ENCODE measurements at regions not wholly inside any gene's neighbourhood (a gene's known extent, or its start where the extent isn't known, plus 50 kb on each side); places are given as distances from the start of the nearest gene placed in this dataset.
"Not testable (repeated sequence)": the region's sequence is repeated elsewhere in the genome, so short reads cannot be mapped to it uniquely, and the experiment has no call there.

DNA sequence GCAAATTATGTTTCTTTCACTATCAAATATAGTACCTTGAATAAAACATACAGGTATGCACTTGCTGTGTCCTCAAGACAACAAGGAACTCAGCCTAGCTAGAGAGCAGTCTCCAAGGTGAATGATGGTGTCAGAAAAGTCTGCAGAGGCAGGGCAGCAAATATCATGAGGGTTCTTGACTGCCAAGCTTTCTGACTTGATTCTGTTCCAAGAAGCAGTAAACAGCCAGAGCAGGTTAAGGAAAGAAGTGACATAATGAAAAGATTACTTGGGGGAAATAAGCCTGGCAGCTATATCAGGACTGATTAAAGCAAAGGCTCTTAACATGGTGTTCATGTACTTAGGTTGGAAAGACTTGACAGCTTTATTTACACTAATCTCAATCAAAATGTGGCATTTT, 192.2 kb upstream of the GADL1 start:
- intact Hi-C loops (cut with micrococcal nuclease): no loop called here
- DNase-seq: no peak
- no peak for ATAC-seq

DNA sequence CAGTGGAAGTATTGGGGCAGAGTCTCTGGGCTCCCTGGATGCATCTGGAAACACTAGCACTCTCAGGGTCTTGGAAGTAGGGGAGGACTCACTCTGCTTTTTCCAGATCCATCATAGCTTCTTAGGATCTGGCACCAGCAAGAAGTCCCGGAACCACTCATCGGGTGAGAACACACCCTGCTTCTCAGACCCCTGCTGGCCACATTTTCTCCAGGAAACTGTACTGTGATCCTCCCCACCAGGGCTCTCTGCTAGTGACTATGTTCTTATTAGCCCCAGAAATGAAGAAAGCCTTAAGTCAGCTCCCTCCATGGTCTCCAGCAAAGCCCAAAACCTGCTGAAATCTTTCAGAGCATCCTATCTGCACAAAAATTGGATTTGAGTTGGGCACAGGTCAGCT, 197.3 kb upstream of the GADL1 start:
- ATAC-seq (no peak), DNase-seq (no peak)
- intact Hi-C loops (cut with micrococcal nuclease): no loop called here

DNA sequence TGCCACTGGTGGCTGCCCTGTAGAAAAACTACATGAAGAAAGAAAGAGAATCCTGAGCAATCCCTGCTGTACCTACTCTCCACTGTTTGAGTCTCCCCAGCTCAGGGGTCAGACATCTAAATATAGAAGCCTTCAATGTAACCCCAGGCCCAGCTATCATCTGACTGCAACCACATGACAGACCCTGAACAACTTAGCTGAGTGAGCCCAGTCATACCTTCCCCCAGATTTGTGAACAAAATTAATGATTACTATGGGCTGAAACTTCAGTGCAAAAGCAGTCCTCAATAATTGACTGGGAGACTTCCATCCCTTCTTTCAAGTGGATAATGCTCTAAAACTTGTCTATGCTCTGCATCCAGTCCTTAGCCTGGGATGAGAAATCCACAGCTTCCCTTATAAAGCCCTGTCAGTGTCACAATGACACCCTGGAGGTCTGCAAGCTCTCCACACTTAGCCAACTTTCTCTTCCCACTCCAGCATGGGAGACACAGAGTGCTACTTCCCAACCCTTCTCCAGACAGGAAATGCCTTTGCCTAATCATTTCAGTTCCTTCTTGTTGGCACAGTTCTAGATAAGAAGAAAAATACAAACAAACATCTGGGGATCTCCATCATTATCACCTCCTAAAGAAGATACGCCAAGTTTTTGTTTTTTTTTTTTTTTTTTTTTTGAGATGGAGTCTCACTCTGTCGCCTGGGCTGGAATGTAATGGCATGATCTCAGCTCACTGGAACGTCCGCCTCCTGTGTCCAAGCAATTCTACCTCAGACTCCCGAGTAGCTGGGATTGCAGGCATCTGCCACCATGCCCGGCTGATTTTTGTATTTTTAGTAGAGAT, 198.5 kb upstream of the GADL1 start:
- intact Hi-C loops (cut with micrococcal nuclease): no loop called here
- peak; percentile 84 for ATAC-seq
- DNase-seq: peak; percentile 23

DNA sequence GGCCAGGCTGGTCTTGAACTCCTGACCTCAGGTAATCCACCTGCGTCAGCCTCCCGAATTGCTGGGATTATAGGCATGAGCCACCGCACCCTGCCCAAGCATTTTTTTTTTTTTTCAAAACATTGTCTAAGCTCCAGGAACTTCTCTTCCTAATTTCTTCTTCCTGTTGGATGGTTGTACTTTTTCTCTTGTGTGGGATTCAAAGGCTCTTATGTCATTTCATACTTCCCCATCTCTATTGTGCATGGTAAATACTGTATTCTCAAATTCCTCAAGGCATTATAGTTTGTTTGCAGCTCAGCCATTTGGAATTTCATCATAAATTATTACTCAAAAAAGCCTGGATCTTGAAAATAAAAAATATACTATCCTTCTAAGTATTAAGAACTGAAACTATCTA, 199.1 kb upstream of the GADL1 start:
- intact Hi-C loops (cut with micrococcal nuclease): no loop called here
- DNase-seq (no peak), ATAC-seq (peak; percentile 26)

DNA sequence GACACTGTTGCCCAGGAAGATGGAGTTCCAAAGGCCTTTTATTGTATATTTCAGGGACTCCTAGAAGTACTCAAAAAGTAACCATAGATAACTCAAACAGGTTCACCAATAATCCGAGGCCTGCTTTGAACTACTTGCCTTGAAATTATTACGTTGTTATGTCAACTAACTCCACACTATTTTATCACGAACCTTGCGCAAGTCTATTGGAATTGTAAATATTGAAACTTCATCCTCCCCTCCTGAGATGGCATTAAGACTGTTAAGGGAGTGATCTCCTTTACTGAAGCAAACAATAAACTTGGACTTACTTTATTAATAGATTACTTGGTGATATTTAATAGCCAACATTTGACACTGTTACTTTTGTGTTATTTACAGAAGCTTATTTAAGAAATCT, 199.6 kb upstream of the GADL1 start:
- no peak for DNase-seq
- intact Hi-C loops (cut with micrococcal nuclease): no loop called here
- ATAC-seq: no peak

DNA sequence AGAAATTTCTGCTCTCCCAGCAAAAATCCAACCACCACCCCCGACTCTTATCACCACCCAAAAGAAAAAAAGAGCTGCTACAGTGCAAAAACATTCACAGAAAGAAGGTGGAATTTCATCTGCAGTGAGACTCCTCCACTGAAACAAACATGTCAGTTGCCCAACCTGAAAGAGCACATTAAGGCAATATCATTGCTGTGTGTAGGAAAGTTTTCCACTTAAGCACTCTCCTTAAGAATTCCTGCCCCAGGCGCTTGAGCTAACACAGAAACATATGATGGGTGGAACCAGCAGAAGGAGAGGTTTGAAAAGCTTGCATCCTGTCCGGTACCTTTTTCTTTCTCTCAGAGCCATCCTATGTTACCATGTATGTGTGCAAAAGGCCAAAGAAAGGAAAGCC, 200.8 kb upstream of the GADL1 start:
- DNase-seq: no peak
- intact Hi-C loops (cut with micrococcal nuclease): no loop called here

DNA sequence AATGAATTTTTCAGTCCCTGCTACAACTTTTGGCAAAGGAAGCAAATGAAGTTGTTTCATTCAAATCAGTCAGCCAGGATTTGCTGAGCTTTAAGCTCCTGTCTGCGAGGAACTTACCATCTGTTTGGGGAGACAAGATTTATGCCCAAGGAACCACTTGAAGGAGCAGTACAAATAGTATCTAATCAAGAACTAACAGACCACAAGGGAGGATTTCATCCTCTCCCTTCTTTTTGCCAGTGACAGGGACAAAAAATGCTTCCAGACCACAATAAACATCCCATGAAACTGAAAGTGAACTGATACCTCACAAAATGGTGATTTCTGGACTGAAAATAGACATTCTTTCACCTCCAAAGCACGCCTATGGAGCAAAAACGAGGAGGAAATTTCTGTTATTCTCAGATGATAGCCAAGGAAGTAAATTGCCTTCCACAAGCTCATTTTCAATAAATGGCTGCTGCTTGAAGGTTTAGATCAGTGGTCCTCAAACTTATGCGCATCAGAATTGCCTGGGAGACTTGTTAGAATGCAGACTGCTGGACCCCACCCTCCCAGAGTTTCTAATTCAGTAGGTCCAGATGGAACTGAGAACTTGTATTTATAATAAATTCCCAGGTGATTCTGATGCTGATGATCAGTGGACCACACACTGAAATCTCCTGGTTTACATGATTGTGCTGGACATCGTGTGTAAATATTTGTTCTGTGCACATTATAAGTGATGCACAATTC, 202.4 kb upstream of the GADL1 start:
- DNase-seq: no peak
- ATAC-seq: no peak
- intact Hi-C loops (cut with micrococcal nuclease): no loop called here

More for the DNA sequence above, 200.8 kb upstream of the GADL1 start:
- ATAC-seq: no peak

DNA sequence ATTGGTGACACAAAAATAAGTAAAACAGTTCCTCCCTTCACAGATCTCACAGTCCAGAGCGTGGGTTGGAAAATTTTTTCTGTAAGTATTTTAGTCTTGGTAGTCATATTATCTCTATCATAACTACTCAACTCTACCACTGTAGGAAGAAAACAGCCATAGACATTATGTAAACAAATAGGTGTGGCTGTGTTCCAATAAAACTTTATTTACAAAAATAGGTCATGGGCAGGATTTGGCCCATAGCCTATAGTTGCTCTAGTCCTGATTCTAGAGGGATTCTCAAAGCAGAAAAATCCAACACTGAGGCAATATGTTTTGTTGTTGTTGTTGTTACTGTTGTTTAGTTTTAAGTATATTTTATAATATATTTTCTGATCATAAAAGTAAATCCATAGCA, 206.1 kb upstream of the GADL1 start:
- DNase-seq (no peak), ATAC-seq (no peak)
- intact Hi-C loops (cut with micrococcal nuclease): no loop called here

DNA sequence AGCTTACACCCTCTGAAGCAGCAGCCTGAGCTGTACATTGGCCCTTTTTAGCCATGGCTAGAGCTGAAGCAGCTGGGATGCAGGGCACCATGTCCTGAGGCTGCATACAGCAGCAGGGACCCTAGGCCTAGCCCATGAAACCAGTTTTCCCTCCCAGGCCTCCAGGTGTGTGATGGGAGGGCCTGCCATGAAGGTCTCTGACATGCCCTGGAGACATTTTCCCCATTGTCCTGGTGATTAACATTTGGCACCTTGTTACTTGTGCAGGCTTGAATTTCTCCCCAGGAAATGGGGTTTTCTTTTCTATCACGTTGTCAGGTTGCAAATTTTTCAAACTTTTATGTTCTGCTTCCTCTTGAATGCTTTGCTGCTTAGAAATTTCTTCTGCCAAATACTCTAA, 206.8 kb upstream of the GADL1 start:
- intact Hi-C loops (cut with micrococcal nuclease); DNase-seq; ATAC-seq: not testable (repeated sequence)

DNA sequence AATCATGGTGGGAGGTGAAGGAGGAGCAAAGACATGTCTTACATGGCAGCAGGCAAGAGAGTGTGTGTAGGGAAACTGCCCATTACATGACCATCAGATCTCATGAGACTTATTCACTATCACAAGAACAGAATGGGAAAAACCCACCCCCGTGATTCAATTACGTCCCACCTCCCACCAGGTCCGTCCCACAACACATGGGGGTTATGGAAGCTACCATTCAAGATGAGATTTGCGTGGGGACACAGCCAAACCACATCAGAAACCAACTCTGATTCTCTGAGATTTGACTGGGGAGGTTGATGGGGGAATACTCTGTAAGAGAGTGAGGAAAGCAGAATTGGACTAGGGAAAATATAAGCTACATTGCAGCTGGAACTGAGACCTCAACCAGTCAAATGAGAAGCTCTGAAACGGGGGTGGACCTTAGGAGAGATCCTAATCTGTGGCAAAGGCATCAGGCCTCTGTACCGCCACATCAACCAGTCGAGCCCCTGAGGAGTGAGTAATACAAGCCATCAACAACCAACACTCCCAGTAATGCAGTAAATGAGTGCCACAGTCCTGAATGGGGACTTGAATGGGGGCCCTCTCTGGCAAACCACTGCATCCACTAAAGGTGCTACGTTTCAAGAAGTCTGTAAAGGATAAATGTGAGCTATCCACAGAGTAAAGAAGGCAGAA, 207.9 kb upstream of the GADL1 start:
- intact Hi-C loops (cut with micrococcal nuclease): no loop called here
- DNase-seq (no peak), ATAC-seq (no peak)

DNA sequence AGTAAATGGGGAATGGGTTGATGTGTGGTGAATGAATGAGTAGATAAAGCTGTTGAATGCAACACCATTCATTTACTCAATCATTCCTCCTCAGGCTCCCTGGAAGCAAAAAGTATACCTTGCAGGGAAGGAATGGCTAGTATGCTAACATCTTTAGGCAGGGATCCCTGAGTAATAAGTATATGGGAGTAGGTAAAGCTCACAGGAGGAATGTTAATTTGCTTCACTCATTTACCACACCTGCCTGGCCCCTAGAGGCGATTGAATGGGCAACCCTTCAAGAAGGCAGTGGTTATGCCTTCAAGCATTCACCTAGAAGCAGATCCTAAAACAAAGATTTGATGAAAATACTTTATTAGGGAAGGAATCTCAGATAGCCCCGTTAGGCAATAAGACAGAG, 208.7 kb upstream of the GADL1 start:
- ATAC-seq: no peak
- intact Hi-C loops (cut with micrococcal nuclease): no loop called here

DNA sequence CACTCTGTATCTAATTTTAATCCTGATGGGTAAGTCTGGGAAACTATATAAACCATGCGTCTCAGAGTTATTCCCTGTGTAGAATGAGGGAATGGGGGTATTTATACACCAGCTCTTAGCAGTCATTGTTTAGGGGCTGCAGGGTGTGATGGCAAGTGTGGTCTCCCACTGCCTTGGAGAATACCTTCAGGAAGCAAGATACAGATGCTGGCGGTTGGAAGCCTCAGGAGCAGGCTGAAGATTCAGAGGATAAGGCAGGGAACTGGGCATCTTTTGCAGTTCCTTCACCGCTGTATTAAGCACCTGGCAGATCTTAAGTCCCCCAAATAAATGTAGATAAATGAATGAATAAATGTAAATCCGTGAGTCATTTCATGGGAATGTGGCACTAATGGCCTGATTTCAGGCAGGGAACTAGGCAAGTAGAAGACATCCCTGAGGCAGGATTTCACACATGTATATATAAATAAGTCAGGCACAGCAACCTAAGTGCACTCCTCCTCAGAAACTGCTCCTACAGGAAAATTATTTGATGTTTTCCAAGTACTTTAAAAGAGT, 209.2 kb upstream of the GADL1 start:
- intact Hi-C loops (cut with micrococcal nuclease): no loop called here
- no peak for DNase-seq
- no peak for ATAC-seq

More for the DNA sequence above, 208.7 kb upstream of the GADL1 start:
- no peak for DNase-seq

DNA sequence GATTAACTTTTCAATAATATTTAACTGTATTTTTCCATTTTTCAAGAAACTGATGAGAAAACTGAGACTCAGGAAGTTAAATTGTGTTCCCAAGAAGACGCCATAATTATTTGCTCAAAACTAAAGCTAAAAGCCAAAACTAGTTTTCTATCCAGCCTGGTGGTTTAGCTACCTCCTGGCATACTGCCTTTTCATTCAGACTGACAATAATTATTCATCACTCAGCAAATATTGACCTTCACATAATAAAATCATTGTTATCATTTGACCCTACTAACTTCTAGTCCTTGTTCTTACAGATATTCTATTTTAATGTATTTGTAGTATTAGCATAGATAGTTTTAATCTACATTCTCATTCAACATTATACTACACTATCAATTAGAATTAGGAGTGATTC, 210.6 kb upstream of the GADL1 start:
- intact Hi-C loops (cut with micrococcal nuclease): no loop called here
- ATAC-seq (no peak), DNase-seq (no peak)

DNA sequence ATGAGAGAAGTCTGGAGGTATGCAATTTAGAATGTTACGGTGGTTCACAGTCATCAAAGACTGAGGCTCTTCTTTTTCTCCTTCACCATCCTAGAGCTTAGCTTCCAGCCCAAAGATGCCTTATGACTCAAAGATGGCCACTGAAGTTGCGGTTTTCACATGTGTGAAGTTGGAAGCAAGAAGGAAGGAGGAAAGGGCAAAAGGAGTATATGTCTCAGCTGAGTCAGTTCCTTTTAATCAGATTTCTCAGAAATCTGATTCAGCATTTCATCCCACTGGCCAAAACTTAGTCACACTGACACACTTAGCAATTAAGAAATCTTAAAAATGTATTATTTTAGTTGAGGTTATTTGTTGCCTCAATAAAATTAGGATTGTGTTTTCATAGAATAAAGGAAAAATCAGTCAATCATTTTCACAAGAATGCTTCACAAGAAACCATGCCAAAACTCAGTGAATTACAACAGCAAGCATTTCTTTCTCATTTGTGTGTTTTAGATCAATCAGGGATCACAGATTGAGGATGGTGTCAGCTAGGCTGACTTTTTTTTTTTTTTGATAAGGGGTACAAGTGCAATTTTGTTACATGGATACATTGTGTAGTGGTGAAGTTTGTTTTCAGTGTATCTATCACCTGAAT, 211.1 kb upstream of the GADL1 start:
- DNase-seq (no peak), ATAC-seq (no peak)
- intact Hi-C loops (cut with micrococcal nuclease): no loop called here

DNA sequence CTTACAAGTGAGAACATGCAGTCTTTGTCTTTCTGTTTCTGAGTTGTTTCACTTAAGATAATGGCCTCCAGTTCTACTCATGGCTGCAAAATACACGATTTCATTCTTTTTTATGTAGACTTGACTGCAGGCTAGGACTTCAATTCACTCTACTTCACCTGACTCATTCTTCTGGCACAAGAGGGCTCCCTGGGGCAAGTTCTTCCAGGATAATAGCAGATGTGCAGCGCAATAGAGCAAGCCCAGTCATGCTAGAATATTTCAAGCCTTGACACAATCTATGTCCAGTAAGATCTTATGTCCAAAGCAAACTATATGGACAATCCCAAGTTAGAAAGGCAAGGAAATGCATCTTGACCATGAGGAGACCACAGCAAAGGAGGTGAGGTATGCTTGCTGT, 211.7 kb upstream of the GADL1 start:
- no peak for ATAC-seq
- intact Hi-C loops (cut with micrococcal nuclease): no loop called here
- DNase-seq: no peak

DNA sequence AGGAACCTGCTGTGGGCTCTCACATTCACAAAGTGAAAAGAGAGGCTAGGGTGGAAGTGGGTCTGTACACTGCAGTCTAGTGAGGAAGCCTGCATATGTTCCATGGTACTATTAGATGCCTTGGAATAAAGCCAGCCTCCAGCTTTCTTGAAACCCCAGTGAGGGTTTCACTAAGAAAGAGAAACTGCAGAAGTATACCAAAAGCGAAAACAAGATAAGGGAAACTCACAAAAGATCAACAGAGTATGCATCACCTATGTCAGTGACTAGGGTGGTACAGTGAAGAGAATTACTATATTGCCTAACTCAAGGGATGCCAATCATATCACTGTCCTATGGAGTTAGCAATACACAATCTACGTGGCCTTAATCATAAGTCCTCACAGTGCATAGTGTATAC, 212.5 kb upstream of the GADL1 start:
- DNase-seq (no peak), ATAC-seq (no peak)
- intact Hi-C loops (cut with micrococcal nuclease): no loop called here

DNA sequence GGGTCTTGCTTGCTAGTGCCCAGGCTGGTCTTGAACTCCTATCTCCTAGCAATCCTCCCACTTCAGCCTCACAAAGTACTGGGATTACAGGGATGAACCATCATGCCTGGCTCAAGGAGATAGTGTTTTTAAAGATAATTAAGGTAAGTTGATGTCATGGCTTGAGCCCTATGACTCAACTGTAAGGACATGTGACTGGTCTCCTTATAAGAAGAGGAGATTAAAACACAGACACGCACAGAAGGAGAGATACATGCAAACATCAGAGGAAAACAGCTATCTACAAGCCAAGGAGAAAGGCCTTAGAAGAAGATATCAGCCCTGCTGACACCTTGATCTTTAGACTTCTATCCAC, 220.4 kb upstream of the GADL1 start:
- intact Hi-C loops (cut with micrococcal nuclease): no loop called here
- DNase-seq: no peak
- ATAC-seq: no peak

DNA sequence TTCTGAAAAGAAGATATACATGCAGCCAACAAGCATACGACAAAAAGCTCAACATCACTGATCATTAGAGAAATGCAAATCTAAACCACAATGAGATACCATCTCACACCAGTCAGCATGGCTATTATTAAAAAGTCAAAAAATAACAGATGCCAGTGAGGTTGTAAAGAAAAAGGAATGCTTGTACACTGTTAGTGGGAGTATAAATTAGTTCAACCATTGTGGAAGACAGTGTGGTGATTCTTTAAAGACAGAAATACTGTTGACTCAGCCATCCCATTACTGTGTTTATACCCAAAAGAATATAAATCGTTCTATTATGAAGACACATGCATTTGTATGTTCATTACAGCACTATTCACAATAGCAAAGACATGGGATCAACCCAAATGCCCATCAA, 221.1 kb upstream of the GADL1 start:
- DNase-seq; ATAC-seq; intact Hi-C loops (cut with micrococcal nuclease): not testable (repeated sequence)

DNA sequence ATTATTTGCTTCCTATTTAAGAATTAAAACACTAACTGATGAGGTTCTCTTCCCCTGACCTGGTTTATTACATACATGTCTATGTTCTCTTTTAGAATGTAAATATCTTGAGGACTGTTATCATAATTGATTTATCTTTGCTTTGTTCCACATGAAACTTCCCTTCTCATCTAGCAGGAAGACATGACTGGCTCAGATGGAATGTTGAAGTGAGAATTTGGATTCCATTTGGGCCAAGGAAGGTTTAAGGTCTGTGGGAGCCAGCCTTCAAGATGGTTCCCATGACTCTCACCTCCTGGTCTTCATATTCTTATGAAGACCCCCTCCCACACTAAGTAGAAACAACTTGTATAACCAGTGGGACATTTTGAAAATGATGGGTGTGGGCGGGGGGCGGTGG, 222.2 kb upstream of the GADL1 start:
- intact Hi-C loops (cut with micrococcal nuclease): no loop called here
- DNase-seq: no peak
- no peak for ATAC-seq

DNA sequence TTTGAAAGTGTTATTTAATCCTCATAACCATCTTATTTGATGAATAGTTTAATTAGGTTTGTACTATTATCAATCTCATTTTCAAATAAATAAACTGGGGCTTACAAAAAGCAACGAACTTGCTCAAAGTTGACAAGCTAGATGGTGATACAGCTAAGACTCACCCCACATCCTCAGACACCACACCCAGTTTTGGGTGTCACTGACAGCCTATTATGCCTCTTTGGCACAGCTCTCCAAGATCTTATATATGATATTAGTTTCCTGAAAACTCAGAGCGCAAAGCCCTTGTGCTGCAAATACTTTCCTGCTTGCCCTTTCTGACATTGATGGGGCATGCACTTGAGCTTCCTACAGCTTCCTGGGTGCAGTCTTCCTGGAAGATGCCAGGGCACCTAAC, 223.4 kb upstream of the GADL1 start:
- intact Hi-C loops (cut with micrococcal nuclease): no loop called here
- ATAC-seq: no peak

More for the DNA sequence above, 223.4 kb upstream of the GADL1 start:
- DNase-seq: no peak
